ENCODE measurements at regions not wholly inside any gene's neighbourhood (a gene's known extent, or its start where the extent isn't known, plus 50 kb on each side); places are given as distances from the start of the nearest gene placed in this dataset.

- no peak for DNase-seq
Observed at GRCh38 chr2:215711471-215712034, 275.7 kb upstream of the FN1 start.

- no peak for DNase-seq
Observed at GRCh38 chr2:215707608-215708007, 271.7 kb upstream of the FN1 start.

GRCh38 chr2:215705771-215706361 lies 270.0 kb upstream of the FN1 start:
- no peak for DNase-seq

- no peak for DNase-seq
Observed at GRCh38 chr2:215705281-215705680, 269.4 kb upstream of the FN1 start.

GRCh38 chr2:215702116-215702902 lies 266.4 kb upstream of the FN1 start:
- no peak for DNase-seq

GRCh38 chr2:215699700-215700538 lies 264.1 kb upstream of the FN1 start:
- no peak for DNase-seq

- DNase-seq: no peak
Observed at GRCh38 chr2:215699018-215699417, 263.1 kb upstream of the FN1 start.

GRCh38 chr2:215698566-215698965 lies 262.7 kb upstream of the FN1 start:
- no peak for DNase-seq

DNA sequence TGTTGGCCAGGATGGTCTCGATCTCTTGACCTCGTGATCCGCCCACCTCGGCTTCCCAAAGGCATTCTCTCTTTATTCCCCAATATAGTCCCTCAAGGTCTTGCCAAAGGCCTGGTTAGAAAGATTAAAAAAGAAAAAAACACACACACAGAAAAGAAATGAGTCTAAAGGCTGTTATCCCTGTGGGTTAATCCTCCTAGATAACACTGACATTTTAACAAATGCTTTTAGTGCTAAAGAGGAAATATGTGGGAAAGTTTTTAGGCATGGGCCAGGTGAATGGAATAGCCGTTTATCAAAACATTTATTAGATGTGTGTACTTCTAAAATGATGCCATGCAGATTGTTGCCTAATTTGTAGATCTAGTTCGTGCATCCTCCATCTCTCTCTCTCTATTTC lies 261.6 kb upstream of the FN1 start:
- DNase-seq: no peak

- no peak for DNase-seq
Observed at GRCh38 chr2:215697003-215697402, 261.1 kb upstream of the FN1 start.

DNA sequence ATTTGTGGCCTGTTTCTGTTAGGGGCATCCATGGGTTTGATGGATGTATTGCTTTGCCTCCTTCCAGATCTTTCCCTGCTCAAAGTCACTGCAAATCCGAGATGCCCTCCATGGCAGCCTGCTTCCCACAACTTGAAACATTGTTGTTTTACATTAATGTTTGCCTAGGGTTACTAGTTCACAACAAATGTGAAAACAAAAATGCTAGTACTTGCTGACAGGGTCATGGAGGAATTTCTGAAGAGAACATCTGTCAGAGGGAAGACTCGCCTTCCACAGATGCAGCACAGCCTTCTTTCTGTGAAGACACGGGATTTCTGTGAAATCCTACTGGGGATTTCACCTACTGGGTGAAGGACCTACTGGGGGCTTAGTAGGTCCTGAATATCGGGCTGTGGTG lies 260.0 kb upstream of the FN1 start:
- no peak for DNase-seq

- no peak for DNase-seq
Observed at GRCh38 chr2:215693999-215694580, 258.2 kb upstream of the FN1 start.

- DNase-seq: no peak
Observed at GRCh38 chr2:215693193-215693998, 257.5 kb upstream of the FN1 start.

GRCh38 chr2:215692387-215693079 lies 256.7 kb upstream of the FN1 start:
- DNase-seq: no peak

DNA sequence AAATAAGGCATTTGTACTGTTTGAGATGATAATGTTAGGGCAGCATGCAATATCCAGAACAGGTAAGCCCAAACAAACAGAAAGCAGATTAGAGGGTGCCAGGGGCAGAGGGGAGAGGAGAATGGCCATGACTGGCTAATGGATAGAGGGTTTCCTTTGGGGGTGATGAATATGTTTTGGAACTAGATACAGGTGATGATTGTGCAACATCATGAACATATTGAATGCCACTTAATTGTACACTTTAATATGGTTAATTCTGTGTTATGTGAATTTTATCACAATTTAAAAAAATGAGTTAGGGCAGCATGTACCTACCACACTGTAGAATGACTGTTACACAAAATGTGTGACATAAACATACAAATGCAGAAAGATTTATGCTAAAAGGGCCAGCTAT lies 255.5 kb upstream of the FN1 start:
- DNase-seq: no peak

DNA sequence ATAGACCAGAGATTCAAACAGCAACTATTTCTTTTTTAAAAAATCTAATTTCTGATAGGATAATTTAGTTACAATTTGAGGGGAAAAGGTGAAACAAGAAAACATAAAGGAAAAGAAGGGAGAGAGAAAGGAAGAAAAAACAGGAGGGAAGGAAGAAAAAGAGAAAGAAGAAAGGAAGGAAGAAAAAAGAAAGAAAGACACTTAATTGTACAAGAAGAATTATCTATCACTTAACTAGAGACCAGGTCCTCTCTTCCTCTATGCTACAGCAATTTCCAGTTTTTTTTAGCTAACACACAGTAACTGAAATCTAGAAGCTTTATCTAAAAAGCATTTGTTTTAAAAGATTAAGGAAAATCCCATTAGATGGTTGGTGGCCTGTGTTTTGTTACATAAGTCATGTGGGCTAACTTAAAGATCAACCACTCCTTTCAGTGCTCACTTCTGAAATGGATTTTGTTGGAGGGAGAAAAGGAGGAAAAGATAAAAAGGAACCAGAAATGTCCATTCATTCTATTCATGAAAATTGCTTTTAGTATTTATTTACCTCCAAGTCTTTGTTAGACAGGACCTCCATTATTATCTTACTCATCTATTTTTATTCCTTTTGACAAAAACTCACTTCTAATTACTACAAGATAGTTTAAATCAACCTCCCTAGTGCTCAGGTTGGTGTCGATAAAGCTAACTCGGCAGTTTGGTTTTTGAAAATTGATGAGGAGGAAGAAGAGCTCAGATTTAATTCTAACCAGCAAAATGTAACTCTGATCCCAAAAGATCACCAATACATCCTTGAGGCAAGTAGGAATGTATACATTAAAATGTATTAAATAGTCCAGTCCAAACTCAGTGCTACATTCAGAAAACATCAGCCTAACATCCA lies 251.5 kb upstream of the FN1 start:
- no peak for DNase-seq

- DNase-seq: no peak
Observed at GRCh38 chr2:215685238-215685990, 249.5 kb upstream of the FN1 start.

- no peak for DNase-seq
Observed at GRCh38 chr2:215684448-215685237, 248.8 kb upstream of the FN1 start.

- DNase-seq: no peak
Observed at GRCh38 chr2:215683295-215683694, 247.4 kb upstream of the FN1 start.
